H1 (cell line): ENCODE measurements at regions not wholly inside any gene's neighbourhood (a gene's known extent, or its start where the extent isn't known, plus 50 kb on each side); places are given as distances from the start of the nearest gene placed in this dataset.

ENCODE experiments used
- CTCF ChIA-PET: fragments of 300-600 bp; sonication (Branson Sonifier 250); formaldehyde crosslinking; loops from one replicate; lab custom pipeline; 2021; ENCODE audit not compliant: partially characterized antibody; lab: Charles Lee
- POLR2A ChIA-PET: fragments of 300-600 bp; sonication (Branson Sonifier 250); formaldehyde crosslinking; loops from one replicate; lab custom pipeline; 2021; ENCODE audit warnings: inconsistent platforms; ENCODE audit not compliant: partially characterized antibody; lab: Charles Lee
- DNase-seq, 2 experiments: peaks; one replicate each; pipeline versions ENCODE4 v3.0.0 to v3.0.0-alpha.2; 2010 to 2022; ENCODE audit warnings: low spot score in 2 of 2, low read depth in 1 of 2, mixed read lengths in 1 of 2
- FAIRE-seq: peaks from 2 replicates; lab custom pipeline; 2011; peaks lifted over from hg19 to GRCh38; lab: Jason Lieb, UNC
- H2AFZ ChIP-seq: 2 replicates; pipeline ENCODE4 v1.8.1; 2012; ENCODE audit warnings: low read length, inconsistent platforms
- H2AK5ac ChIP-seq: 2 replicates; pipeline ENCODE4 v1.6.1; 2013; ENCODE audit warnings: low read depth, low read length
- H2BK120ac ChIP-seq: replicated peaks from 2 replicates; pipeline ENCODE3; 2013; ENCODE audit warnings: low read depth, low read length, inconsistent platforms
- H2BK12ac ChIP-seq: 2 replicates; pipeline ENCODE4 v1.6.1; 2013; ENCODE audit warnings: low read depth, low read length
- H2BK15ac ChIP-seq: 2 replicates; pipeline ENCODE4 v1.6.1; 2013; ENCODE audit warnings: low read length
- H2BK20ac ChIP-seq: 2 replicates; pipeline ENCODE4 v1.6.1; 2013; ENCODE audit warnings: low read length
- H2BK5ac ChIP-seq: 2 replicates; pipeline ENCODE4 v1.6.1; 2013; ENCODE audit warnings: low read depth, low read length
- H3K14ac ChIP-seq: 2 replicates; pipeline ENCODE4 v1.6.1; 2013; ENCODE audit warnings: inconsistent platforms; ENCODE audit not compliant: insufficient read length
- H3K18ac ChIP-seq: 2 replicates; pipeline ENCODE4 v1.6.1; 2013; ENCODE audit warnings: low read length; ENCODE audit errors: extremely low read depth
- H3K23ac ChIP-seq: 2 replicates; pipeline ENCODE4 v1.6.1; 2013; ENCODE audit warnings: inconsistent platforms; ENCODE audit not compliant: insufficient read length
- H3K23me2 ChIP-seq: 2 replicates; pipeline ENCODE4 v1.6.1; 2013; ENCODE audit warnings: low read depth, low read length
- H3K27ac ChIP-seq: 2 replicates; pipeline ENCODE4 v1.6.1; 2011; ENCODE audit warnings: low read depth, low read length, inconsistent platforms
- H3K27me3 ChIP-seq, 4 experiments: replicated peaks in 1 of 4; 1 replicate in 1 of 4; 2 replicates in 3 of 4; pipeline versions ENCODE4 v1.6.1 to v1.8.1; 2011 to 2013; ENCODE audit warnings: low read length in 3 of 4, mild to moderate bottlenecking in 3 of 4, inconsistent platforms in 2 of 4, mixed read lengths in 2 of 4, moderate library complexity in 1 of 4; ENCODE audit not compliant: control insufficient read depth in 3 of 4, insufficient read depth in 3 of 4; ENCODE audit errors: extremely low read depth in 1 of 4
- H3K36me3 ChIP-seq, 4 experiments: 2 replicates each; pipeline versions ENCODE4 v1.6.1 to v1.8.1; 2011 to 2013; ENCODE audit warnings: mild to moderate bottlenecking in 4 of 4, low read length in 3 of 4, moderate library complexity in 2 of 4, control low read depth in 1 of 4, inconsistent platforms in 1 of 4; ENCODE audit not compliant: insufficient read depth in 4 of 4, control insufficient read depth in 2 of 4
- H3K4ac ChIP-seq: replicated peaks from 2 replicates; pipeline ENCODE3; 2013; ENCODE audit warnings: low read length, low read depth, mixed read lengths, inconsistent platforms; ENCODE audit not compliant: insufficient read length
- H3K4me1 ChIP-seq, 4 experiments: replicated peaks in 1 of 4; 1 replicate in 1 of 4; 2 replicates in 3 of 4; pipeline versions ENCODE4 v1.6.1 to v1.8.1; 2011 to 2013; ENCODE audit warnings: low read length in 3 of 4, inconsistent platforms in 2 of 4, mixed read lengths in 1 of 4; ENCODE audit not compliant: insufficient read depth in 4 of 4, control insufficient read depth in 3 of 4
- H3K4me2 ChIP-seq, 2 experiments: 2 replicates each; pipeline versions ENCODE4 v1.6.1 to v1.8.1; 2011 to 2013; ENCODE audit warnings: low read depth in 2 of 2, low read length in 2 of 2, control low read depth in 1 of 2, inconsistent platforms in 1 of 2, mild to moderate bottlenecking in 1 of 2; ENCODE audit not compliant: insufficient read depth in 1 of 2
- H3K4me3 ChIP-seq, 4 experiments: fragments of 200-600, 300-600 bp in 1 of 4; sonication (generic), shearing (Covaris generic), sonication (Bioruptor Twin) in 1 of 4; 2 replicates each; pipeline versions ENCODE4 v1.5.1 to v1.8.1; 2011 to 2016; ENCODE audit warnings: low read length in 4 of 4, low read depth in 3 of 4, control low read depth in 2 of 4, inconsistent platforms in 2 of 4, mild to moderate bottlenecking in 2 of 4, mixed read lengths in 1 of 4, moderate library complexity in 1 of 4; ENCODE audit not compliant: insufficient read depth in 2 of 4; ENCODE audit errors: extremely low read depth in 1 of 4
- H3K56ac ChIP-seq: replicated peaks from 2 replicates; pipeline ENCODE3; 2013; ENCODE audit warnings: low read depth, mild to moderate bottlenecking, mixed read lengths, low read length, inconsistent platforms; ENCODE audit not compliant: insufficient read length
- H3K79me1 ChIP-seq: 2 replicates; pipeline ENCODE4 v1.6.1; 2013; ENCODE audit warnings: low read depth, low read length, control low read depth
- H3K79me2 ChIP-seq, 2 experiments: 2 replicates each; pipeline versions ENCODE4 v1.6.1 to v1.8.1; 2012 to 2013; ENCODE audit warnings: low read length in 2 of 2, mild to moderate bottlenecking in 2 of 2, inconsistent platforms in 1 of 2; ENCODE audit not compliant: insufficient read depth in 2 of 2, control insufficient read depth in 1 of 2
- H3K9ac ChIP-seq, 4 experiments: replicated peaks in 1 of 4; 1 replicate in 1 of 4; 2 replicates in 3 of 4; pipeline versions ENCODE4 v1.6.1 to v1.8.1; 2011 to 2013; ENCODE audit warnings: low read depth in 3 of 4, low read length in 3 of 4, control low read depth in 2 of 4, mild to moderate bottlenecking in 2 of 4, moderate library complexity in 2 of 4, inconsistent platforms in 1 of 4; ENCODE audit errors: extremely low read depth in 1 of 4
- H3K9me3 ChIP-seq, 2 experiments: 2 replicates each; pipeline versions ENCODE4 v1.6.1 to v1.8.1; 2012 to 2013; ENCODE audit warnings: mild to moderate bottlenecking in 2 of 2, moderate library complexity in 2 of 2, control low read depth in 1 of 2, inconsistent platforms in 1 of 2, low read depth in 1 of 2, low read length in 1 of 2, mixed read lengths in 1 of 2; ENCODE audit not compliant: insufficient read depth in 2 of 2
- H4K20me1 ChIP-seq, 2 experiments: replicated peaks in 1 of 2; 2 replicates each; pipeline versions ENCODE3 to v1.8.1; 2011 to 2013; ENCODE audit warnings: inconsistent platforms in 2 of 2, low read length in 2 of 2, mild to moderate bottlenecking in 1 of 2; ENCODE audit not compliant: insufficient read depth in 2 of 2, control insufficient read depth in 1 of 2
- H4K5ac ChIP-seq: 2 replicates; pipeline ENCODE4 v1.6.1; 2013; ENCODE audit warnings: low read length, low read depth, mixed read lengths, inconsistent platforms; ENCODE audit not compliant: insufficient read length
- H4K8ac ChIP-seq: 2 replicates; pipeline ENCODE4 v1.8.0; 2013; ENCODE audit warnings: mild to moderate bottlenecking, moderate library complexity, low read length, inconsistent platforms; ENCODE audit not compliant: insufficient read depth; ENCODE audit errors: extremely low read depth
- H4K91ac ChIP-seq: replicated peaks from 2 replicates; pipeline ENCODE3; 2013; ENCODE audit warnings: low read length, mixed read lengths, inconsistent platforms; ENCODE audit not compliant: insufficient read length
- CBX5 ChIP-seq: fragments of 300-800, 300-1000 bp; sonication (generic); IDR thresholded peaks from 2 replicates; pipeline ENCODE4 v1.7.1; 2016; ENCODE audit warnings: antibody characterized with exemption, low read length, low read depth
- CEBPB ChIP-seq: IDR thresholded peaks from 2 replicates; pipeline ENCODE4 v1.6.1; 2012; ENCODE audit warnings: low read depth, low read length
- CHD1 ChIP-seq: IDR thresholded peaks from 2 replicates; pipeline ENCODE4 v1.6.1; 2012; ENCODE audit warnings: low read depth, low read length, improper control_type of control experiment
- CHD2 ChIP-seq: IDR thresholded peaks from 2 replicates; pipeline ENCODE4 v1.6.1; 2012; ENCODE audit warnings: low read length, improper control_type of control experiment
- CREB1 ChIP-seq: IDR thresholded peaks from 2 replicates; pipeline ENCODE4 v1.6.1; 2012; ENCODE audit warnings: inconsistent platforms
- GTF2F1 ChIP-seq: IDR thresholded peaks from 2 replicates; pipeline ENCODE4 v1.6.1; 2012; ENCODE audit warnings: low read depth, low read length, improper control_type of control experiment, borderline replicate concordance
- KDM4A ChIP-seq: IDR thresholded peaks from one replicate; pipeline ENCODE4 v1.7.1; 2012; ENCODE audit warnings: low read depth, mild to moderate bottlenecking, moderate library complexity, low read length, inconsistent platforms; ENCODE audit not compliant: severe bottlenecking
- TAF1 ChIP-seq: IDR thresholded peaks from 2 replicates; pipeline ENCODE4 v1.6.1; 2011; ENCODE audit warnings: mild to moderate bottlenecking, low read depth, low read length
- YY1 ChIP-seq: IDR thresholded peaks from 2 replicates; pipeline ENCODE4 v1.6.1; 2011; ENCODE audit warnings: low read depth, mild to moderate bottlenecking, low read length
- ZNF274 ChIP-seq: IDR thresholded peaks from 2 replicates; pipeline ENCODE4 v1.7.0; 2012; ENCODE audit warnings: low read length, borderline replicate concordance; ENCODE audit errors: extremely low read depth
- WGBS, 2 experiments: shearing (Covaris generic) in 1 of 2; methylation state at CpG; one replicate each; pipeline versions ENCODE4 v1.1.6 to v1.1.7; 2013 to 2015; ENCODE audit warnings: low lambda C conversion rate in 2 of 2, mixed read lengths in 2 of 2, inconsistent platforms in 1 of 2, low coverage in 1 of 2, missing lambda C conversion rate in 1 of 2; ENCODE audit not compliant: insufficient replicate concordance in 2 of 2, insufficient coverage in 1 of 2, insufficient read length in 1 of 2; ENCODE audit errors: extremely low coverage in 1 of 2, missing lambda C conversion rate in 1 of 2; 5-methylcytosine and 5-hydroxymethylcytosine counted together
- TF ChIP-seq, protein P1 (sequence below), 3 experiments: IDR thresholded peaks; 1 replicate in 2 of 3; 2 replicates in 1 of 3; pipeline versions ENCODE4 v1.5.1 to v1.6.1; 2011; ENCODE audit warnings: low read length in 3 of 3, mild to moderate bottlenecking in 3 of 3, inconsistent platforms in 2 of 3, low read depth in 1 of 3, moderate library complexity in 1 of 3; ENCODE audit not compliant: insufficient read depth in 1 of 3; ENCODE audit errors: control extremely low read depth in 1 of 3
- TF ChIP-seq, protein P2 (sequence below): IDR thresholded peaks from 2 replicates; pipeline ENCODE4 v1.6.1; 2012; ENCODE audit warnings: inconsistent platforms

DNA sequence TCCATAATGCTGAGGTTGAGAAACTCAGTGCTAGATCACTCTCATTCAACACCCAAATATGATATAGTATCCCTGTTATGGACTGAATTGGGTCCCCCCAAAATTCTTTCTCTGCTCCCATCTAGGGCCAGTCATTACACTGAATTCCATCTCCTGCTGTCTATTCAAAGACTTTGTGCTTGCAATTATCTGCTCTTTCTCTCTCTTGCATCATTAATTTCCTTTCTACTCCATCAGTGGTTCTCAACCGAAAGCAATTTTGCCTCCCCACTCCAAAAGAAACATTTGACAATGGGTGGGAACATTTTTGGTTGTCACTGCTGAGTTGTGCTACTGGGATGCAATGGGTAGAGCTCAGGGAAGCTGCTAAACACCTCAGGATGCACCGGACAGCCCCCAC lies 271.5 kb upstream of the CDYL start:
- Histone ChIP-seq H3K4me3 (no peak overlapping the region), H3K56ac (no peak overlapping the region), H3K4ac (no peak overlapping the region), H2BK15ac (no peak overlapping the region), H2BK12ac (no peak overlapping the region), H3K18ac (no peak overlapping the region), H2BK5ac (peak overlapping the region; percentile 72; the same call in 1 of the 2 replicates), H3K27ac (no peak overlapping the region), H3K4me2 (peak overlapping the region in 1 of 2 experiments; percentile 16; a peak in 1 of 4 replicates), H3K23ac (no peak overlapping the region), H3K36me3 (no peaks in the 10 kb centered on the region), H3K79me1 (no peaks in the 10 kb centered on the region), H2AK5ac (no peak overlapping the region), H3K23me2 (no peaks in the 10 kb centered on the region; the same call in 1 of the 2 replicates), H4K91ac (no peak overlapping the region), H3K14ac (no peak overlapping the region), H2BK20ac (peak overlapping the region; percentile 74; the same call in 1 of the 2 replicates), H2BK120ac (no peak overlapping the region), H2AFZ (no peak overlapping the region), H3K27me3 (no peaks in the 10 kb centered on the region), H3K9me3 (no peaks in the 10 kb centered on the region), H4K5ac (no peak overlapping the region), H3K4me1 (peaks cover 0 to 18% (median 10%) of the 10 kb centered on the region in 4 experiments; a peak in 4 of 7 replicates), H4K8ac (no peak overlapping the region), H3K9ac (no peak overlapping the region), H3K79me2 (no peaks in the 10 kb centered on the region), H4K20me1 (no peaks in the 10 kb centered on the region)
- WGBS, 2 experiments = 85% methylated on average over 2 of the region's 2 CpGs; no CpG with 5 or more reads in 1 of the 2 experiments
- CTCF ChIA-PET = interaction anchor here (1.0 to 1.4 kb wide), 3 partner anchors 18 to 286 kb away, joined by 3 to 4 read pairs (median 3); no protein-coding TSS in a partner anchor
- POLR2A ChIA-PET = interaction anchor here (1.3 kb wide), 1 partner anchor 268 kb away, joined by 4 read pairs; no protein-coding TSS in a partner anchor
- FAIRE-seq = no peak
- DNase-seq = peak in 1 of 2 experiments; percentile 41
- TF ChIP-seq, protein P1, sequence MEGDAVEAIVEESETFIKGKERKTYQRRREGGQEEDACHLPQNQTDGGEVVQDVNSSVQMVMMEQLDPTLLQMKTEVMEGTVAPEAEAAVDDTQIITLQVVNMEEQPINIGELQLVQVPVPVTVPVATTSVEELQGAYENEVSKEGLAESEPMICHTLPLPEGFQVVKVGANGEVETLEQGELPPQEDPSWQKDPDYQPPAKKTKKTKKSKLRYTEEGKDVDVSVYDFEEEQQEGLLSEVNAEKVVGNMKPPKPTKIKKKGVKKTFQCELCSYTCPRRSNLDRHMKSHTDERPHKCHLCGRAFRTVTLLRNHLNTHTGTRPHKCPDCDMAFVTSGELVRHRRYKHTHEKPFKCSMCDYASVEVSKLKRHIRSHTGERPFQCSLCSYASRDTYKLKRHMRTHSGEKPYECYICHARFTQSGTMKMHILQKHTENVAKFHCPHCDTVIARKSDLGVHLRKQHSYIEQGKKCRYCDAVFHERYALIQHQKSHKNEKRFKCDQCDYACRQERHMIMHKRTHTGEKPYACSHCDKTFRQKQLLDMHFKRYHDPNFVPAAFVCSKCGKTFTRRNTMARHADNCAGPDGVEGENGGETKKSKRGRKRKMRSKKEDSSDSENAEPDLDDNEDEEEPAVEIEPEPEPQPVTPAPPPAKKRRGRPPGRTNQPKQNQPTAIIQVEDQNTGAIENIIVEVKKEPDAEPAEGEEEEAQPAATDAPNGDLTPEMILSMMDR (IDR thresholded peaks at IDR 0.05; ENCODE audit: control extremely low read depth in 1 of 3, insufficient read depth in 1 of 3, low read depth in 1 of 3, low read length in 3 of 3) = no peak
- TF ChIP-seq CREB1 = no peak
- no peak for TF ChIP-seq ZNF274
- TF ChIP-seq KDM4A = no peak
- no peak for TF ChIP-seq CHD2
- TF ChIP-seq CBX5 = no peak
- TF ChIP-seq, protein P2, sequence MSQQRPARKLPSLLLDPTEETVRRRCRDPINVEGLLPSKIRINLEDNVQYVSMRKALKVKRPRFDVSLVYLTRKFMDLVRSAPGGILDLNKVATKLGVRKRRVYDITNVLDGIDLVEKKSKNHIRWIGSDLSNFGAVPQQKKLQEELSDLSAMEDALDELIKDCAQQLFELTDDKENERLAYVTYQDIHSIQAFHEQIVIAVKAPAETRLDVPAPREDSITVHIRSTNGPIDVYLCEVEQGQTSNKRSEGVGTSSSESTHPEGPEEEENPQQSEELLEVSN = no peak
- no peak for TF ChIP-seq CEBPB
- TF ChIP-seq CHD1 = no peak
- no peak for TF ChIP-seq TAF1
- no peak for TF ChIP-seq GTF2F1
- TF ChIP-seq YY1 = no peak
